GM18867 (cell line): ENCODE measurements at regions not wholly inside any gene's neighbourhood (a gene's known extent, or its start where the extent isn't known, plus 50 kb on each side); places are given as distances from the start of the nearest gene placed in this dataset.
A peak's percentile ranks its signal among the peaks of the same experiment; 100 is the strongest.
"Not testable (repeated sequence)": the region's sequence is repeated elsewhere in the genome, so short reads cannot be mapped to it uniquely, and the experiment has no call there.

ENCODE experiments used
- ATAC-seq: cut with Tn5 transposase; IDR thresholded peaks from one replicate; pipeline ENCODE4 v1.9.1; 2021; ENCODE audit warnings: mild to moderate bottlenecking, moderate library complexity; ENCODE audit not compliant: unreplicated experiment

DNA sequence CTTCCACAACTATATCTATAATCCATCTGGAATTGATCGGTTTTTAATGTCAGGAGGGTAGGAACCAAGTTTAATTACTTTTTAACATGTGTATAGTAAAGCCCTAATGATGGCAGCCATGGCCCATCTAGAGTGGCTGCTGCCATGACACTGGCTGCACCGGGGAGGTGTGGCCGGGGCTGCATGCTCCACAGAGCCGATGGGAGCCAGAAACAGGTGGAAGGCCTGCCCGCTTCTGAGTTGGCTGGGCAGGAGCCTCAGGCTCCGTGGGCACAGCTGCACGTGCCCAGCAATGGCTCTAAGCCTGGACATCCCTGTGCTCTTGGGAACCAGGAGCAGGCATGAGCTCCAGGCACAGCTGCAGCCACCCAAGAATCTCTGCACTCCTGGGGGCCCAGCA lies 73.0 kb downstream of the GBP6 start:
- ATAC-seq = no peak

- ATAC-seq = not testable (repeated sequence)
Observed at GRCh38 chr1:89438301-89438700, 74.4 kb downstream of the GBP6 start.

DNA sequence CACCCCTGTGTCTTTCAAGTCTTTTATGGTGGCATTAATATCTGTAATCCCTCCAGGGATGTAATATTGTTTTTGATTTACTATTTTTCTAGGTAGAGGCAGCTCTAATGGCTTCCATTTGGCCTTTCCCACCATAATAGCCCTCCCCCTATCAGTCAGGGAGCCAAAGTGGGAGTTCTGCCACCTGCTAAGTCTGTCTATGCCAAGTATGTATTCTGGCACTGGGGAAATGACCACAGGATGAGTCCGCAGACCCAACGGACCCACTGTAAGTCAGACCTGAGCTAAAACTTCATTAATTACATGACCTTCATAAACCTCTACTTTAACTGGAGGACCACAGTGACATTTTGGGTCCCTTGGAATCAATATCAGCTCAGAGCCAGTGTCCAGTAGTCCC lies 77.1 kb downstream of the GBP6 start:
- no peak for ATAC-seq

GRCh38 chr1:89444791-89445190 lies 79.8 kb upstream of the LRRC8B start:
- no peak for ATAC-seq

DNA sequence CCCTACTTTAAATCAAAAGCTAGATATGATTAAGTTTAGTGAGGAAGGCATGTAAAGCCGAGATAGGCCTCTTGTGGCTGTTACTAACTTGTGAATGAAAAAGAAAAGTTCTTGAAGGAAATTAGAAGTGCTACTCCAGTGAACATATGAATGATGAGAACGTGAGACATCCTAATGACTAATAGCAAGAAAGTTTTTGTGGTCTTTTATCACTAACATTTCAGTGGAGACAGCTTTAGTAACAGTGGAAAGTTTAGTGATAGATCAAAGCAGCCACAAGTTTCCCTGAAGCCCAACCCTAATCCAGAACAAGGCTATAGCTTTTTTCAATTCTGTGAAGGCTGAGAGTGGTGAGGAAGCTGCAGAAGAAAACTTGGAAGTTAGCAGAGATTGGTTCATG lies 73.6 kb upstream of the LRRC8B start:
- ATAC-seq = peak; percentile 74

GRCh38 chr1:89453123-89453972 lies 71.3 kb upstream of the LRRC8B start:
- no peak for ATAC-seq

DNA sequence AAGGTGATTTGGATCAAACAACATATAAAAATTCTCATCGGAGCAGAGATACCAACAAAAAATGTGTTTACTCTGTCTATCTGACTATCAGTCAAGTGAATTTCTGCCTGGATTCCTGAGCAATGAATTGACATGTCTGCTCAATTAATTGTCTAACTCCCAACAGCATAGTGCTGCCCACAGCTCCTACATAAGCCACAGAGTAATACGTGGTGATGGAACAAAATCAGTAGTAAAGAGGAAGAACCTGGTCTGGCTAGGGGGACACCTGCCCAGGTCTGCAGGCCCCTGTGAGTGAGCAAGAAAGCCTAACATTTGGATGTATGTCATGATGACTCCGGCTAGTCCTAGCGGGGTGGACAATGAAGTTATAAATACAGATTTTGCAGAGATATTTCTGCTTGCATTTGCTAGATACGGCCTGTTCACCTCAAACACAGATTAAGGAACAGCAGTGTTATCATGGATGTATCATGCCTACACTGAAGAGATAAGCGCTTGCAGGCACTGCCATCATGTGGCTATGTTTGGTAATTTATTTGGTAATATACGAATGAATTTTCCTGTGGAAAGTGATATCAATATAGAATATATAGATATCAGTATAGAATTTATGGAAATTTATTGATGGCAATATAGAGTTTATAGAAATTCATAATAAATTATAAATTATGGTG lies 69.6 kb upstream of the LRRC8B start:
- ATAC-seq = peak; percentile 49

DNA sequence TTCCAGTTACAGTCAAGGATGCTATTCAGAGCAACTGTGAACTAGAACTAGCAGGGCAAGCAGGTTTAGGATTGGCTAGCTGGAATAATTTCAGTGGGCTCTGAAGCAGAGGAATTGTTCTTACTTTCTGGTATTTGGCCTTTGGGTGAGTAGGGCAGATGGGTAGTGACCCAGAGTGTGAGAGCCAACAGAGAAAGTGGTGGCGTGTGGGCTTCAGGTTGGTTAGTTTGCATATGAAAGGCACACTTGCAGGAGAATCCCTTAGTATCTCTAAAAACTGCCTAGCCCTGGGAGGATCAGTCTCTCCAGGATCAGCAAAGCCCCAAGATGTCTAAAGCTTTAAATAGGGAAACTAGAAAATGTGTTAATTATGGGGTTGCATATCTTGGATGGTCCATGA lies 67.6 kb upstream of the LRRC8B start:
- no peak for ATAC-seq

DNA sequence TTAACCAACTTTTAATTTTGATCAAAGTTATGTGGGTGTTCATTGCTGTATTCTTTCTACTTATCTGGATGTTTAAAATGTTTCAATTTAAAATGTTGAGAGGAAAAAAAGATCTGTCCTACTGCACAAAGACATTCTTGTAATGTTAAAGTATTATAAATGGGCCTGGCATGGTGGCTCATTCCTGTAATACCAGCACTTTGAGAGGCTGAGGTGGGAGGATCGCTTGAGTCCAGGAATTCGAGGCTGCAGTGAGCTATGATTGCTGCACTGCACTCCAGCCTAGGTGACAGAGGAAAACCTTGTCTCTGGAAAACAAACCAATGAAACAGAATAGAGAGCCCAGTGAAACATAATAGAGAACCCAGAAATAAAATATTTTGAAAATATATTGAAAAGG lies 65.5 kb upstream of the LRRC8B start:
- ATAC-seq = no peak

GRCh38 chr1:89460325-89460724 lies 64.3 kb upstream of the LRRC8B start:
- ATAC-seq = no peak

GRCh38 chr1:89462250-89462649 lies 62.4 kb upstream of the LRRC8B start:
- ATAC-seq = no peak

DNA sequence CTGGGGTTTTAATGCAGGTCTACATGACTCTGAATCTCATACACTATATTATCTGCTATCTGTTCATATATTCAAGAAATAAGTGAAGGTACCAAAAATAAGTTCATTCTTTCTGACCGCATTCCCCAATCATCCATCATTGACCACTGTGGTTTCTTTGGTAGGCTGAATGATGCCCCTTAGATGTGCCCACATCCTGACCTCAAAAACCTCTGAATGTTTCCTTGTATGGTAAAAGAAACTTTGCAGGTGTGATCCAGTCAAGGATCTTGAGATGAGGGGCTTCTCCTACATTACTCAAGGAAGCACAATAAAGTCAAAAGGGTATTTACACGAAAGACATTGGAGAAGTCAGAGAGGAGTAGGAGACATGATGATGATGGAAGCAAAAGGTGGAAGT lies 60.6 kb upstream of the LRRC8B start:
- ATAC-seq = no peak

DNA sequence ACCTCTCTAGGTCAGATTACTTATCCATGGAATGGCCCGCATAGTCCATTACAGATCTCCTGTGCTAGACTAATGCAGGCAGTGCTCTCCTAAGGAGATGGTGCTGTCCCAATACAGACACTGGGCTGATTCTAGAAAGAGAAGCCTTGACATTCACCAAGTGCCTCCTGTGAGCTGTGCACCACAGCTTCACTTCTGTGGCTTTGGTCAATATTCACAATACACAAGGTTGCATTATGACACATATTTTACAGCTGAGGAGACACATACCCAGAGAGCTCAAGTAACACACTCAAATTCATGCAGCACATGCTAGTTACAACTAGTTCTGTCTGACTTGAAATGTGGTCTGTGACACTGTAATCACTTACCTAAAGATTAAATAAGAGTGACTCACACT lies 59.4 kb upstream of the LRRC8B start:
- ATAC-seq = no peak

DNA sequence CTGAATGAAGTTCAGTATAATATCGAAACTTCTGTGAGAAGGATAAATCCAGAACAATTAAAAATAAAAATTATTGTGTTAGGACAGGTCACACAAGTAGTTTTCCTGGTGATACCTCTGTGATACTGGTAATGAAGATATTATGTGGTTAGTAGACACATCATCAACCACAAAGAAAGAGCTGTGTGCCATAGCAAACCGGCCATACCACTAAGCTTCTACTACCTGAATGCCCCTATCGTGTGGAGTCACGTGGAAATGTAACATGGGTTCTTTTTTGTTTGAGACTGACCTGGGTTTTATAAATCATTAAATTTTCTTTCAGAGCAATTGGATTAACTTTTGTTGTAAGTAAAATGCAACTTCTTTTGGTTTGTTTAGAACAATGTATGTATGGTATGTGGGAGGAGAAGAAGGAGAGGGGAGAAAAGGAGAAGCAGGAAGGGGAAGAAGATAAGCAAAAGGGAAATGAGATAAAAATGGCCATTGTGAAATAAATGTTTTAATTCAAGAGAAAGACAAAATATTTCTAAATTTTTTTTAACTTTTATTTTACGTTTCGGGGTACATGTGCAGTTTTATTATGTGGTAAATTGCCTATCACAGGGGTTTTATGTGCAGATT lies 58.2 kb upstream of the LRRC8B start:
- no peak for ATAC-seq

DNA sequence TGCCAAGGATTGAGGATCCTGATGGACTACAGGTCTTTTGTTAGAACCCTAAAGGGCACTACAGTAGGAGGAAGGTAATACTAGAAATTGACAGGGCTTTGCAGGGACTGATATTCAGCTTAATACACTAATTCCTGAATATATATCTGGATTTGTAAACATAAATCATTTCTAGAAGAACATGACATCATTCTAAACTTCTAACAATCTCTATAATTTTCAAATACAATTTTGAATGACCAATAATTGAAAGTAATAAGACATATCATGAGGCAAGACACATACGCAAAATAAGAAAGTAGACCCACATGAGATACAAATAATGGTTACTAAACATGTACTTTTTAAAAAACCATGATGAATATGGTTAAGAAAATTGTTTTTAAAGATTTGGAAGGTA lies 52.4 kb upstream of the LRRC8B start:
- no peak for ATAC-seq

GRCh38 chr1:89472886-89473417 lies 51.7 kb upstream of the LRRC8B start:
- no peak for ATAC-seq
